PC-9 (cell line): ENCODE measurements at regions not wholly inside any gene's neighbourhood (a gene's known extent, or its start where the extent isn't known, plus 50 kb on each side); places are given as distances from the start of the nearest gene placed in this dataset.

Experiments used
- BruUV-seq: library from RNA; stranded (reverse); fragments of 400-500 nt; replicated peaks from 2 replicates; lab custom pipeline; 2021; lab: Mats Ljungman, UMichigan
- CTCF ChIA-PET: fragments of 300-600 bp; sonication (Branson Sonifier 250); formaldehyde crosslinking; loops from one replicate; lab custom pipeline; 2022; ENCODE audit warnings: antibody characterized with exemption; lab: Charles Lee
- POLR2A ChIA-PET: fragments of 300-600 bp; sonication (Branson Sonifier 250); formaldehyde crosslinking; loops from one replicate; lab custom pipeline; 2022; ENCODE audit warnings: antibody characterized with exemption; ENCODE audit not compliant: unreplicated experiment; lab: Charles Lee
- DNase-seq, 2 experiments: peaks; one replicate each; pipeline versions ENCODE4 v3.0.0 to v3.0.0-alpha.2; 2015 to 2022; ENCODE audit warnings: mixed read lengths in 1 of 2
- H2AFZ ChIP-seq: fragments of 200-600 bp; sonication (generic); 2 replicates; pipeline ENCODE4 v1.8.1; 2017; ENCODE audit warnings: antibody characterized with exemption
- H3F3A ChIP-seq: fragments of 200-600 bp; sonication (generic); 2 replicates; pipeline ENCODE4 v1.8.1; 2017; ENCODE audit warnings: antibody characterized with exemption, mild to moderate bottlenecking, low read depth; ENCODE audit not compliant: insufficient read depth
- H3K27ac ChIP-seq: fragments of 200-600 bp; sonication (generic); 2 replicates; pipeline ENCODE4 v1.6.1; 2016; ENCODE audit warnings: mixed run types
- H3K27me3 ChIP-seq: fragments of 200-600 bp; sonication (generic); 2 replicates; pipeline ENCODE4 v1.6.1; 2016; ENCODE audit warnings: low read depth, mixed run types; ENCODE audit not compliant: insufficient read depth
- H3K36me3 ChIP-seq: fragments of 200-600 bp; sonication (generic); 2 replicates; pipeline ENCODE4 v1.6.1; 2016; ENCODE audit warnings: low read depth, mixed run types
- H3K4me1 ChIP-seq: fragments of 200-600 bp; sonication (generic); replicated peaks from 2 replicates; pipeline ENCODE4 v1.6.1; 2016; ENCODE audit warnings: mixed run types; ENCODE audit not compliant: insufficient read depth
- H3K4me2 ChIP-seq: fragments of 200-600 bp; sonication (generic); 2 replicates; pipeline ENCODE4 v1.6.1; 2017; ENCODE audit warnings: mixed run types
- H3K4me3 ChIP-seq: fragments of 200-600 bp; sonication (generic); 2 replicates; pipeline ENCODE4 v1.6.1; 2016; ENCODE audit warnings: mixed run types
- H3K79me2 ChIP-seq: fragments of 200-600 bp; sonication (generic); 2 replicates; pipeline ENCODE4 v1.6.1; 2017; ENCODE audit warnings: low read depth, mixed run types
- H3K9me2 ChIP-seq: fragments of 200-600 bp; sonication (generic); 2 replicates; pipeline ENCODE4 v1.8.1; 2017; ENCODE audit warnings: mild to moderate bottlenecking; ENCODE audit not compliant: insufficient read depth
- H3K9me3 ChIP-seq: fragments of 200-600 bp; sonication (generic); 2 replicates; pipeline ENCODE4 v1.8.1; 2016; ENCODE audit warnings: low read depth; ENCODE audit not compliant: insufficient read depth
- H4K20me1 ChIP-seq: fragments of 200-600 bp; sonication (generic); 2 replicates; pipeline ENCODE4 v1.8.1; 2017; ENCODE audit not compliant: insufficient read depth
- CTCF ChIP-seq: fragments of 200-600 bp; sonication (generic); conservative IDR thresholded peaks from 2 replicates; pipeline ENCODE4 v1.6.1; 2017; ENCODE audit warnings: mixed run types, antibody characterized with exemption, mild to moderate bottlenecking, moderate library complexity
- EZH2 ChIP-seq: fragments of 200-600 bp; sonication (generic); IDR thresholded peaks from 2 replicates; pipeline ENCODE4 v1.8.0; 2017; ENCODE audit warnings: antibody characterized with exemption, low read depth
- intact Hi-C: fragments of 100-400 bp; cut with micrococcal nuclease; formaldehyde crosslinking; loops from one replicate; pipeline ENCODE4 v1.10.0; 2022; ENCODE audit not compliant: unreplicated experiment

GRCh38 chr4:137775701-137776100 is 243.4 kb upstream of the PCDH18 start:
- H3K36me3 ChIP-seq: no peaks in the 10 kb centered on the region
- H3K4me2 ChIP-seq: no peak overlapping the region
- H2AFZ ChIP-seq: no peak overlapping the region
- no peaks in the 10 kb centered on the region for H4K20me1 ChIP-seq
- ChIA-PET CTCF (no interaction called here), POLR2A (no interaction called here)
- H3K27me3 ChIP-seq: no peaks in the 10 kb centered on the region
- intact Hi-C loops: no loop called here
- H3K27ac ChIP-seq: no peak overlapping the region
- no peaks in the 10 kb centered on the region for H3K9me2 ChIP-seq
- H3F3A ChIP-seq: no peaks in the 10 kb centered on the region
- no peak overlapping the region for H3K4me3 ChIP-seq
- no peaks in the 10 kb centered on the region for H3K79me2 ChIP-seq
- no peak for TF ChIP-seq CTCF
- no peak for TF ChIP-seq EZH2
- DNase-seq: no peak
- no TSS peak for BruUV-seq
- H3K9me3 ChIP-seq: no peaks in the 10 kb centered on the region
- no peaks in the 10 kb centered on the region for H3K4me1 ChIP-seq

- POLR2A ChIA-PET: no interaction called here
- H3K27ac ChIP-seq: no peak overlapping the region
These were observed 242.2 kb upstream of the PCDH18 start for GRCh38 chr4:137774501-137774900.

GRCh38 chr4:137768881-137769280 is 236.6 kb upstream of the PCDH18 start:
- DNase-seq: no peak
- CTCF ChIA-PET: no interaction called here
- no peak overlapping the region for H2AFZ ChIP-seq
- H3K27me3 ChIP-seq: no peaks in the 10 kb centered on the region
- POLR2A ChIA-PET: no interaction called here
- no peak overlapping the region for H3K27ac ChIP-seq
- intact Hi-C loops: no loop called here
- no peaks in the 10 kb centered on the region for H4K20me1 ChIP-seq
- H3K36me3 ChIP-seq: no peaks in the 10 kb centered on the region
- H3K9me3 ChIP-seq: no peaks in the 10 kb centered on the region
- H3K4me3 ChIP-seq: no peak overlapping the region
- no peaks in the 10 kb centered on the region for H3F3A ChIP-seq
- no peaks in the 10 kb centered on the region for H3K79me2 ChIP-seq
- no peak for TF ChIP-seq CTCF
- no peak for TF ChIP-seq EZH2
- no peak overlapping the region for H3K4me2 ChIP-seq
- BruUV-seq: no TSS peak
- H3K9me2 ChIP-seq: no peaks in the 10 kb centered on the region
- H3K4me1 ChIP-seq: no peaks in the 10 kb centered on the region

More at GRCh38 chr4:137774501-137774900, 242.2 kb upstream of the PCDH18 start:
- Histone ChIP-seq H3K9me2 (no peaks in the 10 kb centered on the region), H3K4me1 (no peaks in the 10 kb centered on the region), H4K20me1 (no peaks in the 10 kb centered on the region), H3K79me2 (no peaks in the 10 kb centered on the region), H2AFZ (no peak overlapping the region), H3K36me3 (no peaks in the 10 kb centered on the region), H3F3A (no peaks in the 10 kb centered on the region), H3K9me3 (no peaks in the 10 kb centered on the region), H3K4me3 (no peak overlapping the region), H3K4me2 (no peak overlapping the region), H3K27me3 (no peaks in the 10 kb centered on the region)
- no peak for TF ChIP-seq EZH2
- TF ChIP-seq CTCF: no peak
- CTCF ChIA-PET: no interaction called here
- DNase-seq: no peak
- intact Hi-C loops: no loop called here
- no TSS peak for BruUV-seq
